GM12864 (cell line): ENCODE measurements at regions not wholly inside any gene's neighbourhood (a gene's known extent, or its start where the extent isn't known, plus 50 kb on each side); places are given as distances from the start of the nearest gene placed in this dataset.

ENCODE experiments used
- DNase-seq: peaks from one replicate; pipeline ENCODE4 v3.0.0-alpha.2; 2011; ENCODE audit warnings: low read depth
- H3K4me3 ChIP-seq: 2 replicates; pipeline ENCODE4 v1.5.1; 2011; ENCODE audit warnings: mild to moderate bottlenecking, low read depth, low read length, control low read depth
- TF ChIP-seq, protein P1 (sequence below): IDR thresholded peaks from 2 replicates; pipeline ENCODE4 v1.5.1; 2011; ENCODE audit warnings: low read depth, mild to moderate bottlenecking, moderate library complexity, low read length, control low read depth, inconsistent platforms; ENCODE audit errors: missing control alignments

DNA sequence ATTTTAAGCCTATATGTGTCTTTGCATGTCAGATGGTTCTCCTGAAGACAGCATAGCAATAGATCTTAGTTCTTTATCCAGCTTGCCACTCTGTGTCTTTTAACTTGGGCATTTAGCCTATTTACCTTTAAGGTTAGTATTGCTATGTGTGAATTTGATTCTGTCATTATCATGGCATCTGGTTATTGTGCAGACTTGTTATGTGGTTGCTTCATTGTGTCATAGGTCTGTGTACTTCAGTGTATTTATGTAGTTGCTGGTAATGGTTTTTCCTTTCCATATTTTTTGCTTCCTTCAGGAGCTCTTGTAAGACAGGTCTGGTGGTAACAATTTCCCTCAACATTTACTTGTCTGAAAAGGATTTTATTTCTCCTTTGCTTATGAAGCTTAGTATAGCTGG lies 1443.5 kb downstream of the FAM133A start:
- TF ChIP-seq, protein P1, sequence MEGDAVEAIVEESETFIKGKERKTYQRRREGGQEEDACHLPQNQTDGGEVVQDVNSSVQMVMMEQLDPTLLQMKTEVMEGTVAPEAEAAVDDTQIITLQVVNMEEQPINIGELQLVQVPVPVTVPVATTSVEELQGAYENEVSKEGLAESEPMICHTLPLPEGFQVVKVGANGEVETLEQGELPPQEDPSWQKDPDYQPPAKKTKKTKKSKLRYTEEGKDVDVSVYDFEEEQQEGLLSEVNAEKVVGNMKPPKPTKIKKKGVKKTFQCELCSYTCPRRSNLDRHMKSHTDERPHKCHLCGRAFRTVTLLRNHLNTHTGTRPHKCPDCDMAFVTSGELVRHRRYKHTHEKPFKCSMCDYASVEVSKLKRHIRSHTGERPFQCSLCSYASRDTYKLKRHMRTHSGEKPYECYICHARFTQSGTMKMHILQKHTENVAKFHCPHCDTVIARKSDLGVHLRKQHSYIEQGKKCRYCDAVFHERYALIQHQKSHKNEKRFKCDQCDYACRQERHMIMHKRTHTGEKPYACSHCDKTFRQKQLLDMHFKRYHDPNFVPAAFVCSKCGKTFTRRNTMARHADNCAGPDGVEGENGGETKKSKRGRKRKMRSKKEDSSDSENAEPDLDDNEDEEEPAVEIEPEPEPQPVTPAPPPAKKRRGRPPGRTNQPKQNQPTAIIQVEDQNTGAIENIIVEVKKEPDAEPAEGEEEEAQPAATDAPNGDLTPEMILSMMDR, result no peak
- H3K4me3 ChIP-seq, result no peak overlapping the region
- DNase-seq, result no peak

DNA sequence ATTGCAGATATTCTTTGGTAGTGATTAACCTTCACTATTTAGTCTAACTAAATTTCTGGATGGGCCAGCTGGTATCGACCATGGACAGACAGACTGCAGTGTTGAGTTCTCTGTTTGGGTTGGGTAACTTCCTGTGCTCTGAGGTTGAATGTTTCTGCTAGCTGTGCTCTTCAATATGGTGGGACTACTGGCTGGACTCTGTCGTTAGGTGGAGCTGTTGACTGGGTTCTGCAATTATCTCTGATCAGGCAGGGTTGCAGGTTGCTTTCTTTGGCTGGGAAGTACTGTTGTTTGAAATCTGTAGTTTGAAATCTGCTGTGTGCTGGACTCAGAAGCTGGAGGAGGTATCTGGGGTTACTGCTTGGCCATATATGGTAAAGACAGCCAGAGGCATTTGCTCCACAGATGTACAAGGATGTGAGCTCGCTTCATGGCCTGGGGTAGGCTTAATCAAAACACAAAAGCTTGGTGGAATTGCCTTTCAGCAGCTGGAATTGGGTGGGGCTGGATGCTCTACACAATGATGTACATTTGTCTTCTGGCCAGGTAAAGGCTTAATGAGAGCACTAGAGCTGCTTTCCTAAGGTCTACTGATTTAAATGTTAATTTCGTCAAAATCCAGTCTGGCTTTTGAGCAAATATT lies 1472.0 kb downstream of the FAM133A start:
- no peak for DNase-seq
- H3K4me3 ChIP-seq, result no peak overlapping the region
- TF ChIP-seq, protein P1, result no peak

DNA sequence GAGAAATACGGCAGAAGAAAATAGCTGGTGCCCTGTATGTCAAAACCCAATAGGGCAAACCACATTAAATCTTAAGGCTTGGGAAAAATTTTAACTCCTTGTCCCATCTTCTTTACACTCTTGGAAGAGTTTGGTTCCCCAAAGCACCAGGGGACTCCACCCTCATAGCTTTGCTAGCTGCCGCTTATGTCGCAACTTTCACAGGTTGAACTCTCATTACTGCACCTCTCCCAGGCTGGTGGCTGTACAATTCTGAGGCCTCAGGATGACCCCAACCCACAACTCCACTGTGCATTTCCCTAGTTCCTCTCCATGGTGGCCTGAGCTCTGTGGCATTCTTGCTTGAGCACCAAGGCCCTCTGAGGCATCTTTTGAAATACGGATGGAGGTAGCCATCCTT lies 1478.8 kb downstream of the FAM133A start:
- TF ChIP-seq, protein P1, result no peak
- H3K4me3 ChIP-seq, result no peak overlapping the region
- DNase-seq, result no peak

DNA sequence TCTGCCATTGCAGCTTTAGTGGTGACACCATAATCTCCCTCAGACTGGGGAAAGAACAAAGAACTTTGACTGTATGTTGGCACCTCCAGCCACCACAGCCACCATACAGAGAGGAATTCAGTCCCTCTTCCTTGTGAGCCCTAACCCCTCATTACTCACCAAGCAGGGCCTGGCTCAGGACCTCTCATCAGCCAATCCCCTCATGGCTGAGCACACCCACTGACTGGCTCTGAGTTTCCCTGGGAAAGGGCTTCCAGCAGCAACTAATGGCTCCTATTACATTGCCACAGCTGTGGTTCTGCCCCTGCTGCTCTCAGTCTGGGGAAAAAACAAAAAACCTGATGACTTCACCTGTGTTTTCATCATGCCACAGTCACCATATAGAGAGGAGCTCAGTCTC lies 1482.6 kb downstream of the FAM133A start:
- TF ChIP-seq, protein P1, result no peak

More for the DNA sequence above, 1482.6 kb downstream of the FAM133A start:
- no peak overlapping the region for H3K4me3 ChIP-seq
- DNase-seq, result no peak
